ENCODE measurements at regions not wholly inside any gene's neighbourhood (a gene's known extent, or its start where the extent isn't known, plus 50 kb on each side); places are given as distances from the start of the nearest gene placed in this dataset.
"Not testable (repeated sequence)": the region's sequence is repeated elsewhere in the genome, so short reads cannot be mapped to it uniquely, and the experiment has no call there.

DNA sequence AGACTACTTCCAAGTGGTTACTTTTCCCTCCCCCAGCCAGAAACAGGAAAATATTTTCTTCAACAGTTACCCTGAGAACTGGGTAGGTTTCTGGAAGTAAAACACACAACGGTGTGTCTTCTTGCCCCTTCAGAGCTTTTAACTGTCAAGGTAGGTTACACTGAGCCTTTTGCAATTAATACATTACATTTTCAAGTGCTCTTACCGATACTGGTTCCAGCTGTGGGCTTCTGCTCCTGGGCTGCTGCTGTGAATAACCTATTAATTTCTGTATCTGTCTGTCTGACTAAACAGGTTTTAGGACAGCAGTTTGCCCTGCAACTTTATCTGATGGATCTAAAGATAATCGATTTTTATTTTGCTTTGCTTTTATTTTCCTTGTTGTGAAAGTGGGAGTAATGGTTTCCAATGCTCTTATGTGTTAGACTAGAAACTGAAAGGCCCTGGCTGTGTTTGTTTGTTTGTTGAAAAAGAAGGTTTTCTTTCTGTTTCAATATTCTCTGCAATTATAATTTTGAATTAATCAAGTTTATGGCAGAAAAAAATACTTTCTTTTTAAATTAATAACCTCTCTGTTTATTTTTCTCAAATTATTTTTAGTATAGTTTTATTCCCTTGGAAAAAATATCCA is 196.7 kb upstream of the SLITRK6 start:
- CTCF ChIA-PET = interaction anchor here (0.6 kb wide), 1 partner anchor 433 kb away, joined by 5 read pairs; no protein-coding TSS in a partner anchor

DNA sequence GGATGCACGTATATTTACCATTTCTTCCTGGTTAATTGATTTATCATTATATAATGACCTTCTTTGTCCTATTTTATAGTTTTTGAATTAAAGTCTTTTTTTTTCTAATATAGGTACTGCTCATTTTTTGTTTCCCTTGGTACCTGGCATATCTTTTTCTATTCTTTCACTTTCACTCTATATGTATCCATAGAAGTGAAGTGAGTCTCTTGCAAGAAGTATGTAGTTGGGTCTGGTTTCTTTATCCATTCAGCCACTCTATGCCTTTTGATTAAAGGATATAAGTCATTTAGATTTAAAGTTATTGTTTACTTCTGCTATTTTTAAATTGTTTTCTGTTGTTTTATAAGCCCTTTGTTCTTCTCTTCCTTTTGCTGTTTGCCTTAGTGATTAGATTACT is 194.3 kb upstream of the SLITRK6 start:
- no peaks in the 10 kb centered on the region for H3K27me3 ChIP-seq (ENCODE audit: control insufficient read depth, insufficient read depth, low read length)
- TF ChIP-seq, protein P1, sequence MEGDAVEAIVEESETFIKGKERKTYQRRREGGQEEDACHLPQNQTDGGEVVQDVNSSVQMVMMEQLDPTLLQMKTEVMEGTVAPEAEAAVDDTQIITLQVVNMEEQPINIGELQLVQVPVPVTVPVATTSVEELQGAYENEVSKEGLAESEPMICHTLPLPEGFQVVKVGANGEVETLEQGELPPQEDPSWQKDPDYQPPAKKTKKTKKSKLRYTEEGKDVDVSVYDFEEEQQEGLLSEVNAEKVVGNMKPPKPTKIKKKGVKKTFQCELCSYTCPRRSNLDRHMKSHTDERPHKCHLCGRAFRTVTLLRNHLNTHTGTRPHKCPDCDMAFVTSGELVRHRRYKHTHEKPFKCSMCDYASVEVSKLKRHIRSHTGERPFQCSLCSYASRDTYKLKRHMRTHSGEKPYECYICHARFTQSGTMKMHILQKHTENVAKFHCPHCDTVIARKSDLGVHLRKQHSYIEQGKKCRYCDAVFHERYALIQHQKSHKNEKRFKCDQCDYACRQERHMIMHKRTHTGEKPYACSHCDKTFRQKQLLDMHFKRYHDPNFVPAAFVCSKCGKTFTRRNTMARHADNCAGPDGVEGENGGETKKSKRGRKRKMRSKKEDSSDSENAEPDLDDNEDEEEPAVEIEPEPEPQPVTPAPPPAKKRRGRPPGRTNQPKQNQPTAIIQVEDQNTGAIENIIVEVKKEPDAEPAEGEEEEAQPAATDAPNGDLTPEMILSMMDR (IDR thresholded peaks at IDR 0.05; ENCODE audit: insufficient read depth, low read depth, low read length) = no peak
- no peak for DNase-seq (ENCODE audit: low read depth)
- no peaks in the 10 kb centered on the region for H3K36me3 ChIP-seq (ENCODE audit: control insufficient read depth, insufficient read depth, low read length)
- H3K4me3 ChIP-seq (ENCODE audit: low read depth, low read length) = no peak overlapping the region
- POLR2A ChIA-PET = no interaction called here
- CTCF ChIA-PET = no interaction called here

More for the DNA sequence above, 196.7 kb upstream of the SLITRK6 start:
- no peak for DNase-seq (ENCODE audit: low read depth)
- Histone ChIP-seq H3K4me3 (ENCODE audit: low read depth, low read length) (no peak overlapping the region), H3K27me3 (ENCODE audit: control insufficient read depth, insufficient read depth, low read length) (no peaks in the 10 kb centered on the region), H3K36me3 (ENCODE audit: control insufficient read depth, insufficient read depth, low read length) (no peaks in the 10 kb centered on the region)
- POLR2A ChIA-PET = no interaction called here
- TF ChIP-seq, protein P1 (IDR thresholded peaks at IDR 0.05; ENCODE audit: insufficient read depth, low read depth, low read length) = no peak

DNA sequence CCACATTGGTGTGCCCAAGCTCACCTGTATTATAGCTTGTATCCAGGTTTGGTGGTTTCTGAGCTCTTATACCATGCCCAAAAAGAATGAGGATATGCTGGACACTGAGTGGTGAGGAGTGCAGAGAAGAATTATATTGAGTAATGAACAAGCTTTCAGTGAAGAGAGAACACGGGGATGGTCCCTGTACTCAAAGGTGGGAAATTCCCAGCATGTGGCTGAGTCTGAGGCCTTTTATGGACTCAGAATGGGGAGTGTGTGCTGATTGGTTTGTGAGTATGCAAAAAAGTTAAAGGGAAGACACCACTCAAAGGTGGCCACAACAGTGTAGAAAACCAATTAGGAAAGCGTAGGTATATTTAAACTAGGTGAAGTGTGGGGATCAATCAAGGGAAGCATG is 191.2 kb upstream of the SLITRK6 start:
- POLR2A ChIA-PET = no interaction called here
- no peaks in the 10 kb centered on the region for H3K36me3 ChIP-seq (ENCODE audit: control insufficient read depth, insufficient read depth, low read length)
- H3K27me3 ChIP-seq (ENCODE audit: control insufficient read depth, insufficient read depth, low read length) = no peaks in the 10 kb centered on the region
- CTCF ChIA-PET = no interaction called here
- H3K4me3 ChIP-seq (ENCODE audit: low read depth, low read length) = no peak overlapping the region
- TF ChIP-seq, protein P1 (IDR thresholded peaks at IDR 0.05; ENCODE audit: insufficient read depth, low read depth, low read length) = no peak
- no peak for DNase-seq (ENCODE audit: low read depth)

DNA sequence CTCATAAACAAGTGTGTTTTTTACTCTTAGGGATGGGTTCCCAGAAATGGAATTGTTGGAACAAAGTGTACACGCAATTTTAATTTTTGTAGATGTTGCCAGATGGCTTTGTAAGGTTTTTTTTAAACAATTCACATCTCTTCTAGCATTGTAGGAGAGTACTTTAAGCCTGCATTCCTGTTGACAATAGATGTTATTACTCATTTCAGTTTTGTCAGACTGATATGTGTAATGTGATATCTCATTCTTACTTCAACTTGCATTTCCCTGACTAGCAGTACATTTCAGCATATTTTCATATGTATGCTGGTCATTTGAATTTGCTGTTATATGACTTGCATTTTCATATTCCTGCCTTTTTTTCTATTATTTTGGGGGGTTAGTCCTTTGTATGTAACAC is 186.6 kb upstream of the SLITRK6 start:
- Histone ChIP-seq H3K4me3 (ENCODE audit: low read depth, low read length) (no peak overlapping the region), H3K36me3 (ENCODE audit: control insufficient read depth, insufficient read depth, low read length) (no peaks in the 10 kb centered on the region), H3K27me3 (ENCODE audit: control insufficient read depth, insufficient read depth, low read length) (no peaks in the 10 kb centered on the region)
- ChIA-PET CTCF (no interaction called here), POLR2A (no interaction called here)
- DNase-seq (ENCODE audit: low read depth) = no peak
- TF ChIP-seq, protein P1 (IDR thresholded peaks at IDR 0.05; ENCODE audit: insufficient read depth, low read depth, low read length) = no peak

DNA sequence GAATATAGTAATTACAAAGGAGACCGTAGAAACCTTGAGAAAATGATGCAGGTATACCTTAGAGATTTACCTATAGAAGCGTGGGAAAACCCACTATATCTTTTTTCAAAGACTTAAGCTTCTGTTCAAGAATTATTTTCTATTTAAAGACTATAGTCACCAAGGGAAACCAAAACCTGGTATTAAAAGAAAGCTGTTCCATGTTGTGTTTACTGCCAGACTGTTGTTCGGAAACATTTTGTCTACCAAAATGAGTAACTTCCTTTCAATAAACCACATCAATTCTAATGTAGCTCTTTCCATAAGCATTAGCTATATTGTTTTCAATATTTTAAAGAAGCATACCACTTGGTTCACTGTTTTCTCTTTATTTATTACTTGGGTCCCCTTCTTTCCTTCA is 182.9 kb upstream of the SLITRK6 start:
- CTCF ChIA-PET = no interaction called here
- Histone ChIP-seq H3K27me3 (ENCODE audit: control insufficient read depth, insufficient read depth, low read length) (no peaks in the 10 kb centered on the region), H3K4me3 (ENCODE audit: low read depth, low read length) (no peak overlapping the region), H3K36me3 (ENCODE audit: control insufficient read depth, insufficient read depth, low read length) (no peaks in the 10 kb centered on the region)
- TF ChIP-seq, protein P1 (IDR thresholded peaks at IDR 0.05; ENCODE audit: insufficient read depth, low read depth, low read length) = no peak
- POLR2A ChIA-PET = no interaction called here
- DNase-seq (ENCODE audit: low read depth) = no peak

DNA sequence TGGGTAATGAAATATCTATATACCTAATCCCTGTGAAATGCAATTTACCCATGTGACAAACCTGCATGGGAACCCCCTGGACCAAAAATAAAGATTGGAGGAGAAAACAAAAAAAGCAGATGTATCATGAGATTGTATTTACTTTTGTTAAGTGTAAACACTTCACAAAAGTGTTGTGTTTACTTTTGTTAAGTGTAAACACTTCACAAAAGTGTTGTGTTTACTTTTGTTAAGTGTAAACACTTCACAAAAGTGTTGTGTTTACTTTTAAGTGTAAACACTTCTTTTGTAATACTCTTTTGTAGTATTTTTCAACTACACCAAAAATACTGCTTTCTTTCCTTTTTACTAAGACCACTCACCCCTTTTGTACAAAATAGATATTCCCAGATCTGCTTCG is 181.2 kb upstream of the SLITRK6 start:
- H3K27me3 ChIP-seq (ENCODE audit: control insufficient read depth, insufficient read depth, low read length); DNase-seq (ENCODE audit: low read depth); CTCF ChIA-PET; POLR2A ChIA-PET; H3K4me3 ChIP-seq (ENCODE audit: low read depth, low read length); H3K36me3 ChIP-seq (ENCODE audit: control insufficient read depth, insufficient read depth, low read length): not testable (repeated sequence)

Measured in BJ (cell line).